Hepatocyte (in vitro differentiated cells): ENCODE measurements at regions not wholly inside any gene's neighbourhood (a gene's known extent, or its start where the extent isn't known, plus 50 kb on each side); places are given as distances from the start of the nearest gene placed in this dataset.

ENCODE experiments used
- EZH2 ChIP-seq: fragments of 200-600 bp; sonication (generic); IDR thresholded peaks from 2 replicates; pipeline ENCODE4 v1.6.1; 2016; ENCODE audit warnings: antibody characterized with exemption, mild to moderate bottlenecking, borderline replicate concordance
- TF ChIP-seq, protein P1 (sequence below): fragments of 200-600 bp; sonication (generic); IDR thresholded peaks from 2 replicates; pipeline ENCODE4 v1.5.1; 2016; ENCODE audit warnings: antibody characterized with exemption, mild to moderate bottlenecking; ENCODE audit not compliant: poor library complexity

DNA sequence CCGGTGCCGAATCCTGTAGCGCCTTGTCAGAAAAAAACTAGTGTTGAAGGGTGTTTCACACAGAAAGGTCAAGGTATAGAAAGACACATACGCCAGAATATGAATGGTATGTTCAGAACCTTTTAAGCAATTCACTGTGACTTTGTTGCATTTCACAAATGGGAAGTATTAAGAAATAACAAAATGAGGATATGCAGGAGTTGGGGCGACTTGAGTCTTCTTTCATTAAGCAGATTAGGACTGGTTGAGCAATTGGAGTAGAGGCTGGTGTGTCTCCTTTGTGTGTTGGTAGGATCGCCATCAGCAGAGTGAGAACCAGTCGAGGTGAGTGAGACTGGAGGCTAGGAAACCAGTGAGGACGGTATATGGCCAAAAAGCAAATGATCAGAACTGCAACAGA lies 1454.5 kb upstream of the TENM3 start:
- TF ChIP-seq, protein P1, sequence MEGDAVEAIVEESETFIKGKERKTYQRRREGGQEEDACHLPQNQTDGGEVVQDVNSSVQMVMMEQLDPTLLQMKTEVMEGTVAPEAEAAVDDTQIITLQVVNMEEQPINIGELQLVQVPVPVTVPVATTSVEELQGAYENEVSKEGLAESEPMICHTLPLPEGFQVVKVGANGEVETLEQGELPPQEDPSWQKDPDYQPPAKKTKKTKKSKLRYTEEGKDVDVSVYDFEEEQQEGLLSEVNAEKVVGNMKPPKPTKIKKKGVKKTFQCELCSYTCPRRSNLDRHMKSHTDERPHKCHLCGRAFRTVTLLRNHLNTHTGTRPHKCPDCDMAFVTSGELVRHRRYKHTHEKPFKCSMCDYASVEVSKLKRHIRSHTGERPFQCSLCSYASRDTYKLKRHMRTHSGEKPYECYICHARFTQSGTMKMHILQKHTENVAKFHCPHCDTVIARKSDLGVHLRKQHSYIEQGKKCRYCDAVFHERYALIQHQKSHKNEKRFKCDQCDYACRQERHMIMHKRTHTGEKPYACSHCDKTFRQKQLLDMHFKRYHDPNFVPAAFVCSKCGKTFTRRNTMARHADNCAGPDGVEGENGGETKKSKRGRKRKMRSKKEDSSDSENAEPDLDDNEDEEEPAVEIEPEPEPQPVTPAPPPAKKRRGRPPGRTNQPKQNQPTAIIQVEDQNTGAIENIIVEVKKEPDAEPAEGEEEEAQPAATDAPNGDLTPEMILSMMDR: no peak
- no peak for TF ChIP-seq EZH2
